ENCODE measurements at regions not wholly inside any gene's neighbourhood (a gene's known extent, or its start where the extent isn't known, plus 50 kb on each side); places are given as distances from the start of the nearest gene placed in this dataset.

DNA sequence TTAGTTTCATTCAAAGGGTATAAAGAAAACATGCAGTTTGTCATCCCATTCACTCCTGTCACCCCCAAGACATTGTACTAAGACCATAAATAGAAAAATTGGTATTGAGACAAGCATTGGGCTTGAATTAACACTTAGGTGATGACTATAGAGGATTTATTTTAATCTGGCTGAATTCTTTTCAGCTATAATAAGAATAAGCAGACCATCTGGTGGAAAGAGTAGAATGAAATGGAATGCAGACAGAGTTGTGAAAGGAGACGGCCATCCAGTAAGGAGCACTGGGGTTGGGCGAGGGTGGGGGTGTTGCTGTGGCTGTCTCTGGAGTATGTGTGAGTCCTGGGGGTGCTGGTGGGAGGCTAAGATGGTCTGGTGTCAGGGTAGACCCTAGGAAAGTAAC lies 125.0 kb upstream of the IVNS1ABP start:
- TF ChIP-seq CTCF (IDR thresholded peaks at IDR 0.05) (no peak), POLR2A (IDR thresholded peaks at IDR 0.05) (no peak)
